ENCODE measurements at regions not wholly inside any gene's neighbourhood (a gene's known extent, or its start where the extent isn't known, plus 50 kb on each side); places are given as distances from the start of the nearest gene placed in this dataset.

DNA sequence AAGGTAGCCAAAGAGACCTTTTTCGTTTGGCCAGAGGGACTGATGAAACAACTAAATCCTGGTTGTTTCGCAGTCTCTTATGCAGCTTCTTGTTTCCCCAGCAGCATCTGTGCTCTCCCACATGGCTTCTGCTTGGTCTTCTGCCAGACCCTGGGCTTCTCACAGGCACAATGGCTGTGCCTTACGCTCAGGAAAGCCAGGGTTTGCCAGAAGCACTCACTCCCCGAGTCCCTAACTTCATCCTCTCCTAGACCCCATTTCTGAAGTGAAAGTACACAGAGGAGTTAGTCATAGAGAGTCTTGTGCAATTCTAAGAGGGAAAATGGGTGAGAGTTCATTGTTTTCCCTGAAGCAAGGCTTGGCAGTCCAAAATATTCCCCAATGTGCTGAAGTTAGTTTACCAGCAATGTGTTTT lies 121.7 kb downstream of the EVX1 start:
- no peak for DNase-seq (ENCODE audit: low spot score)

DNA sequence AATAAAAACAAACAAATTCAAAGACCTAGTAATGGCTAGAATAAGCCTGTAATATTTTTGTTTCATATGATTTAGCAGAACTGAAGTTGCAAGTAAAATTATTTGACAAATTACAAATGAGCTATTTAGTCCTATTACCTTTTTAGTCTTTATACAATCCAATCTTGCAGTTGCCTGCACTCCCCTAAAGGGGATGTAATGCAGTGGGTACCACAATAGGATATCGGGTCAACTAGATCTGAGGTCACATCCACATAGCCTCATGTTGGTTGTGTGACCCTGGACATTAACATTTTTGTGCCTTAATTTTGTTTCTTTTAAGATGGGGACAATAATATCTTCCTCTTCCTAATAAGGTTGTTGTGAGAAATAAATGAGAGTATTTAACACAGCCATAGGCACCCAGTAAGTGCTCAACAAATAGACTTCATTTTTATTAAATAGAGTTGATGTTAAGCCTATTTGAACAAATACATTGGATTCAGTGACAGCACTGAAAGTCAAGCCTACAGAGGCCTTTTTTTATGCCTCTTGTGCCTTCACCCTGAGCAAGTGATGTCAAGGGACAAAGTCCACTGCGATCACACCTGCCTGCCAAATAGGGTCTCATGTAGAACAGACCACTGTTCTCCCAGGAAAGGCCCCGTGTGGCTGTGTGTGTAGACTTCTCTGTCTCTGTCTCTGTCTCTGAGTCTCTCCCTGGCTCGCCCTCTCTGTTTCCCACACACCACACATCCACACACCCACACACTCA lies 124.8 kb downstream of the EVX1 start:
- no peak for DNase-seq (ENCODE audit: low spot score)

DNA sequence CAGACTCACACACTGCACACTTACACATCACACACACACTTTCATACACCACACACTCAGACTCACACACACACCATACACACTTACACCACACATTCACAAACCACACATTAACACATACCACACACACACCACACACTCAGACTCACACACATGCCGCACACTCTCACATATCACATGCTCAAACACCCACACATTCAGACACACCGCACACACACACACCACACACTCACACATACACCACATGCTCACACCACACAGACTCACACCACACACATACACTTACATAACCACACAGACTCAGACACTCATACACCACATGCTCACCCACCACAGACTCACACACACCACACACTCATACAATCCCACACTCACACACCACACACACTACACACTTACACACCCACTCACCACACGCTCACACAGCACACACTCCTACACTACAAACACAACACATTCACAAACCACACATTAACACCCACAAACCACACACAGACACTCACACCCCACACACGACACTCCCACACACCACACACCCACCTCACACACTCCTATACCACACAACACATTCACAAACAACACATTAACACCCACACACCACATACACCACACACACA lies 125.4 kb downstream of the EVX1 start:
- no peak for DNase-seq (ENCODE audit: low spot score)

DNA sequence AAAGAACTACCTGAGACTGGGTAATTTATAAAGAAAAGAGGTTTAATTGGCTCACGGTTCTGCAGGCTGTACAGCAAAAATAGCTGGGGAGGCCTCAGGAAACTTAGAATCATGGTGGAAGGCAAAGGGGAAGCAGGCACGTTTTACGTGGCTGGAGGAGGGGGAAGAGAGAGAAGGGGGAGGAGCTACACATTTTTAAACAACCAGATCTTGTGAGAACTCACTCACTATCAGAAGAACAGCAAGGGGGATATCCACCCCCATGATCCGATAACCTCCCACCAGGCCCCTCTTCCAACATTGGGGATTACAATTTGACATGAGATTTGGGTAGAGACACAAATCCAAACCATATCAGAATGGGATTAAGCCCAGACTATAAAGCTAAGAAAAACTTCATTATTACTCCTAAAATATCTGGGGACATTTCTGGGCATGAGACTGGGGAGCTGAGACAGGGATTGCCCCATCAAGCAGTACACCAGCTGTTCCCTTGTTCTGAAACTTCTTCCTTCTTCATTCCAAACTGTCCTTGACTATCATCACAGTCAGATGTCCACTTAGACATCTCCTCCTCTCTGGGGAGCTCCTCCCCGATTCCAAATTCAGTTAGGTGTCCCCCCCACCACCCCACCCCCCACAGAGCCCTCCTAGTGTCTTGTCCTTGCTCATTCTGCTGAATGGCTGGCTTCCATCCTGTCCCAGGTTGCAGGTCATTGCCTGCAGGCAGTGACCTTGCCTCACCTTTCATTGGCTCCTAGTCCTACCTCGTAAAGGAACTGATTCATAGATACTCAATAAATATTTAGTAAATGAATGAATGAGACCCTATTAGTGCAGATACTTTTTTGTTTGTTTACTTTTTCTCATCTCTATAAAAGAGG lies 132.6 kb downstream of the EVX1 start:
- DNase-seq (ENCODE audit: low spot score) = no peak

DNA sequence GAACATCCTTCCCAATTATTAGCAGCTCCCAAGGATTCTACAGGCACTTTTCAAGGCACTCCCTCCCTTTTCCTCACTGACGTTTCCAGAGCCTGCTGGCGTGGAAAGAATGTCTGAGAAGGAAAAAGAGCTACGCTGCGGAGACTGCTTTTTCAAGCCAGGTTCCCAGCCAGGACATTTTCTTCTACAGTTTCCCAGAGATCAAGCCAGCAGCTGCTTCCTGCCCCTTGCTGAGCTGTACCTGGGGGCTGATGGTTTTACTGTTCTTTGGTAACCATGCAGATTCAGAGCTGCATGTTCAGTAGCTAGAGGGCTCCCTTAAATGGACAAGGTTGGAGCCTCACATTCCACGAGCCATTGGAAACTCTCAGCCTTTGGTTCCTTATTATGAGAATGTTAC lies 133.4 kb downstream of the EVX1 start:
- DNase-seq (ENCODE audit: low spot score) = no peak

DNA sequence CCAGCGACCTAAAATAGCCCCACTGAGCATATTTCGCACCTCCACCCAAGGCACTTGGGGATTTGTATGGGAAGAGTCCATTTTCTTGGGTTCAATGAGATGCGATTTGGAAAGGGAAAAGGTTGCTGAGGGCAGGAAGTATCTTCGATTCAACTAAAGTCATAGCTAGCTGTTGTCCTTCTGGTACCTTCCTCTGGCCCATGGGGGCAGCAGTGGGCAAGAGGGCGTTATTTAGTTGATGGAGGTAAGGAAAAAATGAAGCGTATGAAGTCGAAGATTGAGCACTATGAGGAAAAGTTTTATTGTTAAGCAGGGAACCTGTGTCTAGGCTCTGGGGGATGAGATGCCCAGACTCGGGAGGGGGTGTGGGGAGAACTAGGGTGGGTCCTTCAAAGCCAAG lies 135.4 kb downstream of the EVX1 start:
- DNase-seq (ENCODE audit: low spot score) = no peak

DNA sequence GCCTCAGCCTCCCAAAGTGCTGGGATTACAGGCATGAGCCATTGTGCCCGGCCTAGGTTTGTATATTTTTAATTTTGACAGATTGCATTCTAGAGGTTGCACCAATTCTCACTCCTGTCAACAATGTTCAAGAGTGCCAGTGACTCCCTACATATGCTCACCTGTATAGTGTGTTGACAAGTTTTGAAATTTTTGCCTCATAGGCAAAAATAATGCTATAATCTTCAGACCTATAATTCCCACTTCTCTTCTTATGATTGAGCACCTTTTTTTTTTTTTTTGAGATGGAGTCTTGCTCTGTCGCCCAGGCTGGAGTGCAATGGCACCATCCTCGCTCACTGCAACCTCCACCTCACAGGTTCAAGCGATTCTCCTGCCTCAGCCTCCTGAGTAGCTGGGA lies 139.7 kb downstream of the EVX1 start:
- DNase-seq (ENCODE audit: low spot score) = no peak

DNA sequence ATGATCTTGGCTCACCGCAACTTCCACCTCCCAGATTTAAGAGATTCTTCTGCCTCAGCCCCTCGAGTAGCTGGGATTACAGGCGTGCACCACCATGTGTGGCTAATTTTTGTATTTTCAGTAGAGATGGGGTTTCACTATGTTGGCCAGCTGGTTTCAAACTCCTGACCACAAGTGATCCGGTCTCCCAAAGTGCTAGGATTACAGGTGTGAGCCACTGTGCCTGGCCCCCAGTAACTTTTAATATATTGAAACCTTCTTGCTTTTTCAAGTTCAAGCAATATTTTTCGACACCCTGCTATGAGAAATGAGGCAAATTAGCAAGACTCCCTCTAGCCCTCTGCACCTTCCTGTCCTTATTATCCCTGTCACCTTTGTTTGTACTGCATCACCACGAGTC lies 144.0 kb downstream of the EVX1 start:
- DNase-seq (ENCODE audit: low spot score) = no peak

DNA sequence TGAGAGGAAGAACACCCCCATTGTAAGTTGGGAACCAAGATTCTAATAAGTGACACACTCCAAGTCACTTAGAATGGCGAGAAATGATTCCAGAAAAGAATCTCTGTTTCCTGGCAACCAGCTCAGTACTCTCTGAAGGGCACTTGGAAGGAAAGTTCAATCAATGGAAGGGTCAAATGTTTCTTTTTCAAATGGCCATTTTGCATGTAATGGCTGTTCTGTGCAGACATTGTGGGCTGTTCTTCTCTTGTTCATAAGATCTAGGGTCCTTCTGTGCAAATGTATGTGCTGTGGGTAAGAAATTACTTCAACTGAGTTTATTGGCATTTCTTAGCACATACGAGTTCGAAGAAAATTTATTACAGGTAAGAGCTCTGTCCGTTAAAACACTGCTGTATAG lies 145.3 kb downstream of the EVX1 start:
- DNase-seq (ENCODE audit: low spot score) = no peak

DNA sequence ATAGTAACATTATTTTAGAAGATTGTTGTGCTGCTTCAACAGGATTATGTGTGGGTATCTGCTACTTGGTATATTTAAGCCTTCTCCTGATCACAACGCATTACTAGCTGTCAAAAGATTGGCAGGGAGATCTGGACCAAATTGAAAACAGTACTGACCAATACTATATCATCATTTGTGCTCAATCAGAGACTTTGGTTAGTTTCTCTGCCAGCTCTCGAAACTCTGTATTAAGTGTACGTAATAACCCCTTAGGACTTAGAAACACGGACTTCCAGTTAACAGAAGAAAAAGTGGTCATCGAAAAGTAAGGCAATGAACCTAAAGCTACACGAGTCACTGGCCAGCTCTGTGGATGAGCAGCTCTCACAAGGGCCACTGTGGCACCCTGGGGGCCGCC lies 146.0 kb downstream of the EVX1 start:
- DNase-seq (ENCODE audit: low spot score) = no peak

DNA sequence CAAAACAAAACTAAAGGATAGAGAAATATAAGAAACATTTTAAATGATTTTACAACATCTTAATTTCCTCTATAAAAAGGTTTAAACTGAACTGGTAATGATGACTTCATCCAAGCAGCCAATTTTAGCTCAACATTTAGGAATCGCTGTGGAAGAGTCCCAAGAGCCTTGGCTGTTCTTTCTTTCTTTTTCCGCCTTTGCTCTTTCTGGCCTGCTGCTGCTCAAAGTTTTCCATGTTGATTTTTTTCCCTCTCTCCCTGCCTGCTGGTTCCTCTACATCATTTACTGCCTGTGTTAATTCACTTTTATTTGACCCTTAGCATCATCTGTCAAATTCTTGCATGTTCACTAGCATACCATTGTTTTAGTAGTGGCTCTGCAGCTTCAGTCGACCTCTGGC lies 146.9 kb downstream of the EVX1 start:
- no peak for DNase-seq (ENCODE audit: low spot score)

DNA sequence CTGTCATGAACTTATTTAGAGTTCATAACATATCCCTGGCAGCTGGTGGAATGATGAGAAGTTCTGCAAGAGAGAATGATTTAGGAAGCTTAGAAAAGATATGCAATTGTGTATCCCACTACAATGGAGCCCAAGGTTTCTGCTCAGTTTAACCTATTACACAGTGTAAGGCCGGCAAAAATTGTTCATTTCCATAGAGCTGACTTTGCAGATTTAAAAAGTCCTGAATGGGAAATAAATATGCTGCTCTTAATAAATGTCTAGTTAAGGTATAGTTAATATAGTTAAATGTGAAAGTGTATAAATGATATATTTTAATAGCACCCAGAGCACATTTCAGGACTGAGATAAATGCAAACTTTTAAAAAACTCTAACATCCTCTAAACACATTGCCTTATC lies 149.9 kb downstream of the EVX1 start:
- no peak for DNase-seq (ENCODE audit: low spot score)

DNA sequence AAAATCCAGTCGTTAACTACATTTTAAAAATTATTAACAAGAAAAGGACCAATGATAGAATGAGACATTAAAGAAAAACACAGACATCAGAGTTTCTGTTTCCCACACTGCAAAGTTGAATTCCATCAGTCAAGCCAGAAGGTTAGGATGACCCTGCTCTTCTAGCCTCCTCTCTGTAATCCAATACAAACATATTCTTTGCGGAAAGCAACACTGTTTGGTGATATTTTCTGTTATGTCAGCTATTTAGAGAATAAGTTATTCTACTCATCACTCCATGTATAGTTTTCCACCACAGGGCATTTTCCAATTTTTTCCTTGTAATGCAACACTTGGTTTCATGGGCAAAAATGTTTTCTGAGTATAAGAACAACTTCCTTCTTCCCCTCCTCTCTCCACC lies 152.3 kb downstream of the EVX1 start:
- DNase-seq (ENCODE audit: low spot score) = no peak

DNA sequence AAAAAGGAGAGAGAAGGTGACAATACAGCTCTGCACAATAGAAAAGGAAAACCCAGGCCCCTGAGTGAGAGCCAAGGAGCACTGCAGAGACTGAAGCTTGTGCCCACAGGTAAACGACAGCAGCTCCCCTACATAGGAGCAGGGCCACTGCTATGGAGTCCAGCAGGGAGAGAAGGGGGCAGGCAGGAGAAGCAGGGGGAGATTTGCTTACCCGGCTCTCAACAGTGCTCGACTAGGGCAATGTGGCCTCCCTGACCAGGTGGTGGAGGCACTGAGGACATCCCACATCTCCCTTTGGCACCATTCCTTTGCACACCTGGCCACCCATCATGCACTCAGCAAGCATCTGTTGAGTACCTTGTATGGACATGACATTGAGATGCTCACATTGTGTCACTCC lies 153.0 kb downstream of the EVX1 start:
- DNase-seq (ENCODE audit: low spot score) = no peak

DNA sequence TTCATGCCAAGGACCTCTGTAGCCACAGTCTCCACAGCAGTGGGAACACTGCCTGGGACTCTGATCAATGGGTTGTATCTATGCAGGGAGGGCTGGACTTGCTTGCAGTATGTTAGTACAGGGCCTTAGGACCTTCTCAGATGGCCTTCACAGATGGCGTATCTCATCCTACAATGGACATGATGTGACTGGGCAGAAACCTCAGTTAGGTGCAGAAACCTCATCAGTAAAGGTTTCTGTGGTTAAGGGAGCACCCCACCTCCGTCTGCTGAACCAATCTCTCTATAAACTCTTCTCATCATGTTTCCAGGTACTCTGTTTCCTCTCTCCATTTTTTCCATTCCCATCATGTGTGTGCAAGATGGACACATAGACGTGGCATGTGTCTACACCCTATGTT lies 154.9 kb downstream of the EVX1 start:
- no peak for DNase-seq (ENCODE audit: low spot score)

DNA sequence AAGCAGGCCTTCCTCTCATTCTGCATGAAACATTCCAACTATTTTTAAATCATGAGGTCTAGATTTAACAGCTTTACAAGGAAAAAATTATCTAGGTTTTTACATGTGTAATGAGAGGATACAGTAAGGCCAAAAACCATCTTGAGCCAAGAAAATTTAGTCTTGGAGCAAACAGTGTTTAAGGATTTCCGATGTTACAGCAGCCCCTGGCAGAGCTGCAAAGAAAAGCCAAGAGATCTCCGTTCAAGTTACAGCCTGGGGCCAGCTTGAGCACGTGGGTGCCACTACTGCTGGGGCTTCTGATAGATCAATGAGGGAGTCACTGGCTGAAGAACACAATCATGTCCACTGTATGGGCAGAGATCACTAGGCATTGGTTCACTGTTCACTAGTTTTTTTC lies 156.2 kb downstream of the EVX1 start:
- no peak for DNase-seq (ENCODE audit: low spot score)

DNA sequence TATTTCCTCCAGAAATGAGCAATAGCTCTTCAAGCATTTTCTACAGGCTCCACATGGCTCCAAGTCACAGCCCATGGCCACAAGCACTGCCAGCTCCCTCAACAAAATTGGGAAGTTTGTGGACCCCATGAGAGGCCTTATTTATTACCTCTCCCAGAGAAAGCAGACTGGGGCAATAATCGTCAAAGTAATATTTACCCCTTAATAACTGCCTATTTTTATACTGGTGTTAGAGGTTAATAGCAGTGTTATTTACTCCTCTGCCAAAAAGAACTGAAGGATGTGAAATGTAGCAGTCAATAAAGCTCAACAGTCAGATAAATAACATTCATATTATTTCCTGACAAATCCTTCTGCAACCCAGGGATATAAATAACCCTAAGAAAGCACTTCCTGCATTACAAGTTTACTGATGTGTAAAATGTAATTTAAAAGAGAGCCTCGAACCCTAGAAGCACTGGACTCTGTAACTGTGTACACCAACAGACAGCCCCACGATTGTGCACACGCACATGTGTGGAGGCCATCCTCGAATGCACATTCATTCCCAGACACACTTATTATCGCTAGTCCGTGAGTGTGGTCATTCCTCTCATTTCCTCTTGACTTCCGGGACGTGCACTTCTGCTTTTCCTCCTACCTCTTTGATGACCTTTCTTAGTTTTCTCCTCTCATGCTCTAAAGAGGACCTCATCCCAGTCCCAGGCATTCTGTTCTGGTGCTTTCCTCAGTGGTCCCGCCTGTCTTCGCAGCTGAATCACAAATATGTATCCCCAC lies 157.4 kb downstream of the EVX1 start:
- no peak for DNase-seq (ENCODE audit: low spot score)

DNA sequence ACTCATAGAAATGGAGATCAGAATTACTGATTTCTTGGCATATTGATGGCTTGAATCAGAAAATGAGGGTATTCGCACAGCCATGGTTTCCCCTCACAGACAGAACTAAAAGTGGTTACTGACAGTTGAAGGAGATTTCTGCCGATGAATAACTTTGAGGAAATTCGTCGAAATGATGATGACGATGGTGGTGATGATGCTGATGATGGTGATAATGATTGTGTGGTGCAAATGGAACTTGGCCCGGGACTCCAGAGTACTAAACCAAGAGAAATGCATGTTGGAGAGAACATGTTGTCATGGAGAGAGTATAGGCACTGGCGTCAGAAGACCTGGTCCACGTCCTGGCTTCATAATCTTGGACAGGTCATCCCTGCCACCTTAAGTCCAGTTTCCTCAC lies 163.2 kb downstream of the EVX1 start:
- DNase-seq (ENCODE audit: low spot score) = no peak

DNA sequence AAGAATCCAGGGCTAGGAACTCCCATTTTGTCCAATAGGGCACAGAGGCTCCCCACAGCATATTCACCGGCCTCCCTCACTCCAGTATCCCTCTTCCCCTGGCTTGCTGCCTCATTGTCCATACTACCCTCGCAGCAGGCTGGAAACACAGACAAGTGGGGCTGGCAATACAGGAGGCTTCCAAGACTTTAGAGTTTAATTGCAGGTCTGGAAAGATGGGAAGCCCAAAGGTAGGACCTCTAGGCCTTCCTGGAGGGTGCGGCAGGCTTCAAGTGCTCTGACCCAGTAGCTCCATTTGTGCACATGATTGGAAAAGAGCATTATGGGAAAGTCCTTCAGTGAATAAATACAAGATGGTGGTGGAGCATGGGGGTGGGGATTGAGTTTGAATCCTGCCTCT lies 166.7 kb downstream of the EVX1 start:
- no peak for DNase-seq (ENCODE audit: low spot score)

DNA sequence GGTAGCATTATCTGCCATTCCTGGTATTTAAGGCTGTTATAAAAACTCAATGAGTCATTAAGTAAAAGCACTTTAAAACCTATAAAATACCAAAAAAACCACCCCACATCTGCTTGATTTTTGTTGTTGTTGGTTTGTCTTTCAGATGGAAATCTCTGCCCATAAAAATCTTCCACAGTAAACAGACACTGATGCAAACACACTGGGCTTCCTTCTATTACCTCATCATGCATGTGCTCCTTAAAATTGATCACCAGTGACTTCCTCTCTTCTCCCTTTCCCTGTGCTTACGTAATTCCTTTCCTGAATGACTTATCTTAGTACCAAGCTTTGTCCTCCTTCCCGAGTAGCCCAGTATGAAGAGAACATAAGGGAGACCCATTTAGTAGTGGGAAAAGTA lies 167.2 kb downstream of the EVX1 start:
- DNase-seq (ENCODE audit: low spot score) = no peak

DNA sequence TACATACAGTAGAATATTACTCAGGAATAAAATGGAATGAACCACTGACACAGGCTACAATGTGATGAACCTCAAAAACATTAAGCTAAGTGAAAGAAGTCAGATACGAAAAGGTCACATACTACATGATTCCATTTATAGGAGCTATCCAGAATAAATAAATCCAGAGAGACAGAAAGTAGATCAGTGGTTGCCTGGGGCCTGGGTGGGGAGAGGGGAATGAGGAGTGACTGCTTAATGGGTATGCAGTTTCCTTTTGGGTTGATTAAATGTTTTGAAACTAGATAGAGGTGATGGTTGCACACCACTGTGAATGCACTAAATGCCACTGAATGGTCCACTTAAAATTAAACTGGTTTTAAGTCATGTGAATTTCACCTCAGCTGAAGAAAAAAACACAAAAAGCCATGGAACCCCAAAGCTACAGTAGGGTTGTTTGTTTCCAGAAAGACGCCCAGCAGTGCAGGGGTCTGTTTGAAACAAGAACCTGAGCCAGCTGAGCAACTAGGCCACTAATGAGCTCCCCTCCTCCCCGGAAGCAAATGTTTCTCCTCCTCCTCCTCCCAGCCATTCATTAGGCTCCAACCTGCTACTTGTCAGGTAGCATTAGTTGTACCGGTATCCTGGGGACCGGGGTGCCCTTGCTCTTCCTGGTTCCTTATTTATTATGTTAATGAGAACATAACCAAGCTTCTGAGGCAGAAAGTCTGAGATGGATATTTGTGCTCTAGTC lies 168.4 kb downstream of the EVX1 start:
- DNase-seq (ENCODE audit: low spot score) = no peak

DNA sequence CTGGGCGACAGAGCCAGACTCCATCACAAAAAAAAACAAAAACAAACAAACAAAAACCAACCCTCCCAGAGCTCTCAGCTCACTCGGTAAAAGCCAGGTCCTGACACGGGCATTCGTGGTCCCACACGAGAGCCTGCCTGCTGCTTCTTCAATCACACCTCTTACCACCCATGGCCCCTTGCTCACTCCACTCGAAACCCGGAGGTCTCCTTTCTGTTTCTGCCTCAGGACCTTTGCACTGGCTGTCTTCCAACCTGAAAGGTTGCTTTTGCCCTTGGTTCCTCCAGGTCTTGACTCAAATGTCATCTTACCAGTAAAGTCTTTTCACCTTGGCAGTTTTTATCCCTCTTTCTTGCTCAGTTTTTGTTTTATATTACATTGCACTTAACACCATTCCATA lies 169.6 kb downstream of the EVX1 start:
- no peak for DNase-seq (ENCODE audit: low spot score)
